ENCODE measurements at regions not wholly inside any gene's neighbourhood (a gene's known extent, or its start where the extent isn't known, plus 50 kb on each side); places are given as distances from the start of the nearest gene placed in this dataset.

DNA sequence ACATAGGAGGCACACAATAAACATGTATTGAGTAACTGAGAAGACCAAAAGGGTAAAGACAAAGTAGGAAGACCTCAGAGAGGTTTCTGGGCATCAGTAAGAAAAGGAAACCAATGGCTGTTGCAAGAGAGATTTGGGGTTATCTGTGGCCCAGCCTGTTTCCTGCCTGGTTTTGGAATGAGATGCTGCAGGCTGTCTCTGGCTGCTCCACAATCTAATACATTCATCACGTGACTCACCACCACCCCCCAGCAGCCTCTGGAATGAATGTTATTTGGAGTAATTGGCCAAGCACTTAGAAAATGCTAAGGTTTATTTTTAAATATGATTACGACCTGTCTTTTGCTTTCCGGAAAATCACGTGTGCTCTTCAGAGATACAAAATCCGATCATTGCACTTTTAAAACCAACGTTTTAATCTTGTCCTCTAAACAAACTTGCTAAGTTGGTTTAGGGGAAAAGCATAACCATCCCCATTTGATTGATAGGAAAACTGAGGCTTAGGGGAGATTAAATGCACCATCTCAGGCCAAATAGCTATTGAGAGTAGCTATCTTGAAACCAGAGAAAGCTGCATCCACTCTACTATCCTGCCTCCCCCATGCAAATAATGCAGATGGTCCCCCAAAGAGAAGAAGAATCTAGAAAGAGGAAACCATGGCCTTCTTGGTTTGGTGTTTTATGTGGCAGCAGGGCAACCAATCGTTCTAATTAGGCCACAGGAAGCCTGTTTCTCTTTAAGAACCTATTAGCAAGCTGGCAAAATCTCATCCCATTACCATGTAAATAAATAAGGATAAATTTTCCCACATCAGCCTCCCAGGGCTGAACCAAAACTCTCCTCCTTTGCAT is 151.8 kb upstream of the ADRA1B start:
- DNase-seq, result no peak

DNA sequence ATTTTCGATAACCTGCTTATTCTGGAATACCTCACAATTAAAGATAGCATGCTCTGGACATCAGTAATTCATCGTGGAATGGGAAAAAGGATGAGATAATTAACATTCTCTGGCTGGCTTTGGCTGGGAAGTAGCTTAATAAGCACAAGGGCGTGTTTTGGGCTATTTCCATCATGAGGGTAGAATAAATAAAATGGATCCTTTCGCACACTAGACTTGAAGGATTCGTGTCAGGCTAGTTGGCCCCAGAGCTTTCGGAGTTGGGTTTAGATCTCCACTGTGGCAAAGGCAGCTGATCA is 151.2 kb upstream of the ADRA1B start:
- DNase-seq, result no peak

GRCh38 chr5:159765760-159766517 is 150.3 kb upstream of the ADRA1B start:
- no peak for DNase-seq

GRCh38 chr5:159768243-159768642 is 148.0 kb upstream of the ADRA1B start:
- no peak for DNase-seq

DNA sequence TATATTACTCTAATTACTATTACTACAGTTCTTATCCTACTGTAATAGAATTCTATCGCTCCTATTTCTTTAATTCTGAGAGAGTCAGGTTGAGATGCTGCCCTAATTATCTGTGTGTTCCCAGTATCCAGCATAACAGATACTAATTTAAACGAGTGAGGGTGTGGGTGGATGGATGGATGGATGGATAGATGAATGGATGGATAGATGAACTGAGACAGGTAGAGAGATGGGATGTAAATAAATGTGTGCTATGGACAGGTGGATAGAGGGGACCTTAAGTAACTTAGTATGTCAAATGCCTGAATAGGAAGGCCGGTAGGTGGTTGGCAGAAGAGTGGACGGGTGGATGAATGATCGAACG is 143.6 kb upstream of the ADRA1B start:
- no peak for DNase-seq

- peak; percentile 90 for DNase-seq
Measured at GRCh38 chr5:159773062-159773924, 143.0 kb upstream of the ADRA1B start.

DNA sequence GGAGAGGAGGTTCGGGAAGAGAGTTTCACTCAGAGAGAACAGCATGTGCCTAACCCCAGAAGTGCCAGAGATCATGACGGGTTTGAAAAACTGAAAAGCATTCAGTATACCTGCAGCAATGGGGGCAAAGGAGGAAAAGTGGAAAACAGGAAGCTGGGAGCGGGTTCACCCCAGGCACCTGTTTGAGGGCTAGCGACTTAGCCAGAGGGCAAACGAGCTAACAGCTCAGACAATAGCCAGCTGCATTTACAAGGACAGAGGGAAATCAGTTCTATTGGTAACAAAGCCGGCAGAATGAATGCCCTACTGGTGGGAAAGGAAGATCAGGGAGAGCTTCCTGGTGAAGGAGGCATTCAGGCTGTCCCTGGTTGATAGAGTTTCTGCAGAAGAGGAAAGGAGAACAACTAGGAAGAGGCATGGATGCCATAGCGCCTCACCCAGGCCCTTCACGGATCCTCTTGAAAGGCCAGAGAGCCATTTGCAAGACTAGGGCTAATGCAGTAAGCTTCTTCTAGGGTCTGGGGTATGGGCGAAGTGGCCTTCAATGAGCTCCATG is 141.7 kb upstream of the ADRA1B start:
- DNase-seq, result no peak

DNA sequence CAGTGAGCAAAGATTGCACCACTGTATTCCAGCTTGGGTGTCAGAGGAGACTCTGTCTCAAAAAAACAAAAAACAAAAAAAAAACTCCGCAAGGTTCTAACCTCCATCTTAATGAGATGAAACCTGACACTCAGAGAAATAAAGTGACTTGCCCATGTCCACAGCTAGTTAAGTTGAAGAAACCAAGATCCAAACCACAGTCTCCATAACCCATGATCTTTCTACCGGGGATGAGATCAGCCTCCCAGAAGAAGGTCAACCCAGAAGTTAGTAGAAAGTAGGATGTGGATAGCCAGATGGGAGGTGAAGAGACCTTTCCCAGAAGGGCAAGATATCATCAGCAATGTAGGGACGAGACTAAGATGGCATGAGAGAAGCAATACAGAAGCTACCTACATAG is 140.4 kb upstream of the ADRA1B start:
- DNase-seq, result no peak

DNA sequence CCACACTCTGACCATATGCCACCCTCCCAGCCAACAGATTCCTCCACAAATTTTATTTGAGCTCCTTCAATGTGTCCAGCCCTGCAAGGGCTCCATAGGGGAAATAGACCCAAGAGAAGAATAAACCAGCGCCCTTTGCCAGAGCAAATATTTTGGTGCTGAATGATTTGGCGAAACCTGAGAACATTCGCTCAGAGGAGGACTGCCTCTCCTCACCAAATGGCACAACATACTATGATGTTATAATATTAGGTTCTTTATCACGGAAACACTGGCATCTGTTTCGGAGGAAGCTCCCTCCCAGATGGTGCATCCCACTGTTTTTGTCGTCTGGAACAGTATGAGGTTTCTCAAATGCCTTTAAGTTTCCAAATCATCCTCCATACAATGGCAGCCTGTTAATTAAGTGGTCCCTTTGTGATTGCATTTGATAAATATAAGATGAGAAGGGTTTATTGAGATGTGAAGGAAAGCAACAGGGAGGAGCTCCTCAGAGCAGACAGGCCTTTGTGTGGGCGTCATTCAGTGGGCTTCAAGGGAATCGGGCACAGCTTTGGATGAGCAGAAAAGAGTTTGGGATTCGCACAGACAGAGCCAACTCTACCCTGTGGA is 139.1 kb upstream of the ADRA1B start:
- DNase-seq, result no peak

DNA sequence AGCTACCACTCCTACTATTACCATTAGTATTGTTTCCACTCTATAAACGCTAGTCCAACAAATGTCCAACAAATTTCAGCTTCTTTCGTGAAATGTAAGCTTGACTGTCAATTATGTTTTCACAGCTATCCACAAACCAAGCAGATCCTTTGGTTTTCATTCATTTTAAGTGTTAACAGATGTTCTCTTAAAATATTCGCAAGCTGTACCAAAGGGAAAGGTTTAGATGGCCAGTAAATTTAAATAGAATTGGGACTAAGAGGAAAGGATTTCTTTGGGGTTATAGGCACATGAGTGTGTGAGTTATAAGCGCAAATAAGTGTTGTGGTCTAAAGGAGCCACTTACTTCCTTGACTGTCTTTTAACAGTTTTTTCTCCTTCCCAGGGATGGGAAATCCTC is 136.8 kb upstream of the ADRA1B start:
- DNase-seq, result no peak

DNA sequence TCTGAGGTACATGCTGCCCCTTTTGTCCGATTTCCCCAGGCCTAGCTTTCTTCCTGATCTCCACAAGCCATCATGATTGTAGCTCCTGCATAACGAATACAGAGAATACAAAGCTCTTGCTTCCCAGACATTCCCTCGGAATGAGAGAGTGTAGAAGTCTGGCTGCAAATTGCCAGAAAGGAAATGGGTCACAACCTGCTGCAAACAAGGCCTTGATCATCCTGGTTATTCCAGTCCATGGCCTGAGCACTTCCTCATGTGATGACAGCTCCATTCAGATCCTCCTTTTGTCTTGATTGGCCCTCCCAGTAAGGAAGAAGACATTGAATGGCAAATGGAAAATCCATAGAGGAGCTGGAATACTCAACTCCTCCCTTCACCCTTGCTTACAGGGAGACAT is 136.0 kb upstream of the ADRA1B start:
- DNase-seq, result no peak

- no peak for DNase-seq
Measured at GRCh38 chr5:159781626-159782157, 134.6 kb upstream of the ADRA1B start.

- peak; percentile 16 for DNase-seq
Measured at GRCh38 chr5:159782197-159782994, 133.9 kb upstream of the ADRA1B start.

DNA sequence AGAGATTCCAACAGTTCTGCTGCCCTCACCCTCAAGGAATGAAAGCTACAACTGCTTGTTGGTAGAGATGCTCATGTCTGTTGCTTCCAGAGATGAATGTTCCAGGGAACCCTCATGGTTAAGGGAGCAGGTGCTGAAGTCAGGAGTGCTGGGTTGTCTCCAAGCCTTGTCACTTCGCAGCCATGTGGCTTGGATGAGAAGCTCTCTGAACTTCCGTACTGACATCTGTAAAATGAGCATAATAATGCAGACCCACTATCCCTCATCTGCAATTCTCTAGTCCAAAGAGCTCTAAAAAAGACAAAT is 133.3 kb upstream of the ADRA1B start:
- no peak for DNase-seq

DNA sequence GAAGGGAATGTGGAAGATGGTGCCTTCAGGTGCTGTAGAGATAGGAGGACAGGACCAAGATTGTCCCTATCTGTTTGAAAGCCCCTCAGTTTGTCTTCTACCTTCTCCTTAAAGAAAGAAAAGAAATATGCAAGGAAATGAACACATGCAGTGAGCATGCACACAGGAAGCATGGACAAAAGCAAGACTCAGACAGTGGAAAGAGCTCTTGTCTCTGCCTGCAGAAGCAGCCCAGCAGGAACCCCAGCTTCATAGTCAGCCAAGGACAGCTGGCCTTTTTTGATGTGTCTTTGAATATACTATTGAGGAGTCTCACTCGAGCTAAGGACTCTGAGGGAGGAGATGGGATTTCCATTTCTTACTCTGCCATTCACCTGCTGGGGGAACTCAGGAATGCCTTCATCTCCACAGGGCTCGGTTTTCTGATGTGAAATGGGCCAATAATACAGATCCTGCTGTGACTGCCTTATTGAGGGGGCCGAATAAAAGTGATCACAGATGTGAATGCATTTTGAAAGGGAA is 132.5 kb upstream of the ADRA1B start:
- DNase-seq, result no peak

DNA sequence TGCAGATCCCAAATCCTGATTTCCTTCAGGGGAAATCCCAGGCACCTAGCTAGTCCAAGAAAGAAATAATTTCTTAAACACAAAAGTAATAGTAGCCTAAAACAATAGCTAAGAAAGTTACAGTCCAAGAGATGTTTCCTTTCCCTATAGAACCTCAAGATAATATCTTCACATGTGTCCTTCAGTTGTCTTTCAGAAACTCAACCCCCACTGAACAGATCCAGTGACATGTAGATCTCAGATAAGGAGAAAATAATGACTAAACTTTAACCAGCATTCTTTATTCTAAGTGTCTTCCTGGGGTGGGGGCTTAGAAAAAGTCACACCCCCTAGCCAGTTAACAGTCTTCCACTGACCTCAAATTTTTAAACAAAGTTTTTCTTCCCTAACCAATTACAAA is 131.3 kb upstream of the ADRA1B start:
- DNase-seq, result no peak

GRCh38 chr5:159785656-159786055 is 130.6 kb upstream of the ADRA1B start:
- DNase-seq, result no peak

DNA sequence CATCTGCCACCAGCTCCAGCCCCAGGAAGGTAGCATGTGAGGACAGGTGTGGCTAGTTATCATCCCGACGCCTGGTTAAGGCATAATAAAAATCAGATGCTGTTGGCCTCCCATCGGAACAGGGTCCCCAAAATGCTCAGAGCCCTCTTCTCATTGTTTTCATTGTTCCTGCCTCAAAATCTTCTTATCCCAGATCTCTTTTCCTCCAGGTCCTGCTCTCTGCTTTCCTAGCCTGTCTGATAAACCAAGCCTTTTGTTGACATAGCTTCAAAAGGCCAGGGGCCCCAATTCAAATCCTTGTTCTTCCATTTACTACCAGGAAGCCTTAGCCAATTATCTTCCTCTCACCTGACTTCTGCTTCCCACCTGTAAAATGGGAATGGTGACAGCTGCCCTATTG is 130.1 kb upstream of the ADRA1B start:
- DNase-seq, result no peak

GRCh38 chr5:159786901-159787691 is 129.2 kb upstream of the ADRA1B start:
- DNase-seq, result no peak

DNA sequence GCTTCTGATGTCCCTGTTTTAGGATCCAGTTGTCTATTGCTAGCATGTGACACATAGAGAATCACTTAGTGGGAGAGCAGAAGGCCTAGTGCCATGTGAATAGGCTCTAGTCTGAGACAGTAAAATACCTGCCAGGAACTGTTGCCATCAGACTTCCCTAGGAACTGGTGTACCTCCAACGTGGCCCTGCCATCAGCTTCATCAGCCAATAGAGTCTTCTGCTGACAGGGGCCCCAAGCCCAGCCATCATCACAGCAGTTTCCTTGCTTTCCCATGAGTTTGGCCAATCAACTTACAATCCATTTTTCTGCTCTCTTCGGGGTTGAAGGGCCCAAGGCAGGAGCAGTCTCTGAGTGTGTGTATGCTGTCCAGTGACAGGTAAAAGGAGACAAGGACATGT is 128.4 kb upstream of the ADRA1B start:
- DNase-seq, result no peak

- no peak for DNase-seq
Measured at GRCh38 chr5:159788835-159789331, 127.4 kb upstream of the ADRA1B start.
